NAMALWA (cell line): ENCODE measurements at regions not wholly inside any gene's neighbourhood (a gene's known extent, or its start where the extent isn't known, plus 50 kb on each side); places are given as distances from the start of the nearest gene placed in this dataset.

Experiments used
- DNase-seq: peaks from one replicate; pipeline ENCODE4 v3.0.0-alpha.2; 2015; ENCODE audit warnings: low spot score

GRCh38 chr20:60371384-60371783, 413.2 kb downstream of the CDH26 start:
- DNase-seq = no peak

GRCh38 chr20:60372275-60372674, 414.1 kb downstream of the CDH26 start:
- DNase-seq = no peak

GRCh38 chr20:60372822-60373221, 414.6 kb downstream of the CDH26 start:
- no peak for DNase-seq

- DNase-seq = no peak
Measured at GRCh38 chr20:60378620-60379019, 420.4 kb downstream of the CDH26 start.

GRCh38 chr20:60381643-60382400, 423.6 kb downstream of the CDH26 start:
- no peak for DNase-seq

- DNase-seq = no peak
Measured at GRCh38 chr20:60389441-60389840, 431.2 kb downstream of the CDH26 start.

- no peak for DNase-seq
Measured at GRCh38 chr20:60389882-60390281, 431.7 kb downstream of the CDH26 start.

GRCh38 chr20:60395991-60396390, 437.8 kb downstream of the CDH26 start:
- no peak for DNase-seq

GRCh38 chr20:60400567-60400966, 442.3 kb downstream of the CDH26 start:
- no peak for DNase-seq

GRCh38 chr20:60402189-60403058, 444.2 kb downstream of the CDH26 start:
- DNase-seq = no peak

GRCh38 chr20:60403105-60403741, 445.0 kb downstream of the CDH26 start:
- no peak for DNase-seq

GRCh38 chr20:60407011-60407771, 449.0 kb downstream of the CDH26 start:
- DNase-seq = no peak

GRCh38 chr20:60407938-60408337, 449.7 kb downstream of the CDH26 start:
- DNase-seq = no peak

GRCh38 chr20:60408435-60408834, 450.2 kb downstream of the CDH26 start:
- DNase-seq = no peak

GRCh38 chr20:60410618-60411264, 452.5 kb downstream of the CDH26 start:
- DNase-seq = no peak

- DNase-seq = no peak
Measured at GRCh38 chr20:60411813-60412212, 453.6 kb downstream of the CDH26 start.

GRCh38 chr20:60420676-60421229, 462.5 kb downstream of the CDH26 start:
- DNase-seq = no peak

GRCh38 chr20:60422848-60423247, 464.6 kb downstream of the CDH26 start:
- DNase-seq = no peak

GRCh38 chr20:60424267-60424902, 466.2 kb downstream of the CDH26 start:
- no peak for DNase-seq

- DNase-seq = no peak
Measured at GRCh38 chr20:60427516-60427915, 469.3 kb downstream of the CDH26 start.

GRCh38 chr20:60428651-60429050, 470.4 kb downstream of the CDH26 start:
- no peak for DNase-seq
